ENCODE measurements at regions not wholly inside any gene's neighbourhood (a gene's known extent, or its start where the extent isn't known, plus 50 kb on each side); places are given as distances from the start of the nearest gene placed in this dataset.

DNA sequence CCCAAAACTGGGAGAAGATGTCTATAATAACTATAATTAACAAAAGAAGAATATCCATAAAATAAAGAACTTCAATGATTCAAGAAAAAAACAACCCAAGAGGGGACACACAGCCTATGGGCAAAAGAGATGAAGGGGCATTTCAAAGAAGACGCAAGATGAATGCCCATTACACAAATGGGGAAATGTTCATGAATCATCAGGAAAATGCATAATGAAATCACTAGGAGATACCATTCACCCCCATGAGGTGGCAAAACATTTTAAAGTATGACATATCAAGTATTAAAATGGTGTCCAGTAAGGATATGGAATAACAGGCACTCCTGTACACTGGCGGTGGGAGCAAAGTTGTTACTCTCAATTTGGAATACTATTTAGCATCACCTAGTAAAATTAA is 183.3 kb downstream of the TXNL1 start:
- BruUV-seq (replicated peaks) = no TSS peak
- POLR2A ChIA-PET = no interaction called here

DNA sequence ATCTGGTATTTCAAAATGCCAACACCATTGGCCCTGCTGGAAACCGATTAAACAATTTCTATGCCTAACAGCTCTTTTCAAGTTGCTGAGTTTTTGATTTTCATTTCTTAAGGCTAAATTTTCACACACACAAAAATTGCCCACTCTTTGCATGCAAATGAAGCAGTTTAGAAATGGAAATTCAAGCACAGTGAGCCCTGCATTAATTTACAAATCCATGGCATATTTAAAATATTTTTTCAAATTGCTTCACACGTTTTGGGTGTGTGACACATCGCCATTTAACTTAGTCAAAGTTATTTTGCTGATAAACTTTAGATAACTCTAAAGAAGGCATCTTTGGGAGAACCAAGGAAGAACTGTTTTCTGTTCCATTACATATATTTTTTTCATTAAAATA is 184.8 kb downstream of the TXNL1 start:
- ChIA-PET CTCF (no interaction called here), POLR2A (no interaction called here)
- Mint-ChIP-seq H3K9me3 (ENCODE audit: unreplicated experiment) (no peaks in the 10 kb centered on the region), H3K36me3 (ENCODE audit: insufficient read depth, unreplicated experiment) (no peaks in the 10 kb centered on the region), H3K27ac (ENCODE audit: unreplicated experiment) (no peak overlapping the region), H3K4me3 (ENCODE audit: unreplicated experiment) (no peak overlapping the region), H3K27me3 (ENCODE audit: insufficient read depth, unreplicated experiment) (peaks cover 12% of the 10 kb centered on the region), H3K4me1 (ENCODE audit: low read depth, unreplicated experiment) (no peaks in the 10 kb centered on the region)
- no peaks in the 10 kb centered on the region for H3K9me3 ChIP-seq
- no peak for DNase-seq
- no TSS peak for BruUV-seq (replicated peaks)
- H3K4me3 ChIP-seq (ENCODE audit: low read depth, low read length) = no peak overlapping the region
- H3K36me3 ChIP-seq (ENCODE audit: control insufficient read depth, insufficient read depth, low read length) = no peaks in the 10 kb centered on the region
- H3K4me1 ChIP-seq = no peaks in the 10 kb centered on the region
- no peaks in the 10 kb centered on the region for H3K27me3 ChIP-seq (replicated peaks; ENCODE audit: control insufficient read depth, insufficient read depth, low read length)
- intact Hi-C loops (cut with micrococcal nuclease; ENCODE audit: unreplicated experiment) = no loop called here
- TF ChIP-seq, protein P1, sequence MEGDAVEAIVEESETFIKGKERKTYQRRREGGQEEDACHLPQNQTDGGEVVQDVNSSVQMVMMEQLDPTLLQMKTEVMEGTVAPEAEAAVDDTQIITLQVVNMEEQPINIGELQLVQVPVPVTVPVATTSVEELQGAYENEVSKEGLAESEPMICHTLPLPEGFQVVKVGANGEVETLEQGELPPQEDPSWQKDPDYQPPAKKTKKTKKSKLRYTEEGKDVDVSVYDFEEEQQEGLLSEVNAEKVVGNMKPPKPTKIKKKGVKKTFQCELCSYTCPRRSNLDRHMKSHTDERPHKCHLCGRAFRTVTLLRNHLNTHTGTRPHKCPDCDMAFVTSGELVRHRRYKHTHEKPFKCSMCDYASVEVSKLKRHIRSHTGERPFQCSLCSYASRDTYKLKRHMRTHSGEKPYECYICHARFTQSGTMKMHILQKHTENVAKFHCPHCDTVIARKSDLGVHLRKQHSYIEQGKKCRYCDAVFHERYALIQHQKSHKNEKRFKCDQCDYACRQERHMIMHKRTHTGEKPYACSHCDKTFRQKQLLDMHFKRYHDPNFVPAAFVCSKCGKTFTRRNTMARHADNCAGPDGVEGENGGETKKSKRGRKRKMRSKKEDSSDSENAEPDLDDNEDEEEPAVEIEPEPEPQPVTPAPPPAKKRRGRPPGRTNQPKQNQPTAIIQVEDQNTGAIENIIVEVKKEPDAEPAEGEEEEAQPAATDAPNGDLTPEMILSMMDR (IDR thresholded peaks at IDR 0.05; ENCODE audit: insufficient read depth in 1 of 2, low read depth in 1 of 2, low read length in 1 of 2, severe bottlenecking in 1 of 2, unreplicated experiment in 1 of 2) = no peak

More for the DNA sequence above, 183.3 kb downstream of the TXNL1 start:
- DNase-seq = no peak
- no peaks in the 10 kb centered on the region for H3K36me3 Mint-ChIP-seq (ENCODE audit: insufficient read depth, unreplicated experiment)
- H3K4me1 Mint-ChIP-seq (ENCODE audit: low read depth, unreplicated experiment) = no peaks in the 10 kb centered on the region
- H3K27ac Mint-ChIP-seq (ENCODE audit: unreplicated experiment) = no peak overlapping the region
- H3K9me3 Mint-ChIP-seq (ENCODE audit: unreplicated experiment) = no peaks in the 10 kb centered on the region
- H3K9me3 ChIP-seq = no peaks in the 10 kb centered on the region
- H3K4me3 Mint-ChIP-seq (ENCODE audit: unreplicated experiment) = no peak overlapping the region
- no peaks in the 10 kb centered on the region for H3K27me3 ChIP-seq (replicated peaks; ENCODE audit: control insufficient read depth, insufficient read depth, low read length)
- H3K4me1 ChIP-seq = no peaks in the 10 kb centered on the region
- H3K36me3 ChIP-seq (ENCODE audit: control insufficient read depth, insufficient read depth, low read length) = no peaks in the 10 kb centered on the region
- H3K27me3 Mint-ChIP-seq (ENCODE audit: insufficient read depth, unreplicated experiment) = peaks cover 12% of the 10 kb centered on the region
- CTCF ChIA-PET = no interaction called here
- intact Hi-C loops (cut with micrococcal nuclease; ENCODE audit: unreplicated experiment) = no loop called here
- no peak overlapping the region for H3K4me3 ChIP-seq (ENCODE audit: low read depth, low read length)
- TF ChIP-seq, protein P1 (IDR thresholded peaks at IDR 0.05; ENCODE audit: insufficient read depth in 1 of 2, low read depth in 1 of 2, low read length in 1 of 2, severe bottlenecking in 1 of 2, unreplicated experiment in 1 of 2) = no peak

DNA sequence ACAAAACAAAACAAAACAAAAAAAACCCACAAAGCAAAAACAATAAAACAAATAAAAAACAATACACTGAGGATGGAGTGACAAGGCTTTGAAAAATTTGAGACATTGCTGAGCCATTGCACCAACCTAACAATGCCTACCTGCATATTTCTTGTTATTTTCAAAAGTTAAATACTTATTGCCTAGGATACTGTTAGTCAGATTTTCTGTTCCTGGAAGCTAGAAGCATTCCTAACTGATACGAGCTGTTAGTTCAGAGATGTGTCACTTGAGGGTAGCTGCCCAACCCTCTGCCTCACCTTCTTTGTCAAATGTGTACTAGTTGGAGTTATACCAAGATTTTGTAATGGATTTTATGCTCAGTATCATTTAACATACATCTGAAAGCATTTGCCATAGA is 187.2 kb downstream of the TXNL1 start:
- no TSS peak for BruUV-seq (replicated peaks)
- Mint-ChIP-seq H3K27ac (ENCODE audit: unreplicated experiment) (no peak overlapping the region), H3K9me3 (ENCODE audit: unreplicated experiment) (no peaks in the 10 kb centered on the region), H3K36me3 (ENCODE audit: insufficient read depth, unreplicated experiment) (no peaks in the 10 kb centered on the region), H3K4me1 (ENCODE audit: low read depth, unreplicated experiment) (no peaks in the 10 kb centered on the region), H3K4me3 (ENCODE audit: unreplicated experiment) (no peak overlapping the region), H3K27me3 (ENCODE audit: insufficient read depth, unreplicated experiment) (peaks cover 9% of the 10 kb centered on the region)
- TF ChIP-seq, protein P1 (IDR thresholded peaks at IDR 0.05; ENCODE audit: insufficient read depth in 1 of 2, low read depth in 1 of 2, low read length in 1 of 2, severe bottlenecking in 1 of 2, unreplicated experiment in 1 of 2) = no peak
- Histone ChIP-seq H3K9me3 (no peaks in the 10 kb centered on the region), H3K27me3 (replicated peaks; ENCODE audit: control insufficient read depth, insufficient read depth, low read length) (no peaks in the 10 kb centered on the region), H3K4me3 (ENCODE audit: low read depth, low read length) (no peak overlapping the region), H3K36me3 (ENCODE audit: control insufficient read depth, insufficient read depth, low read length) (no peaks in the 10 kb centered on the region), H3K4me1 (no peaks in the 10 kb centered on the region)
- ChIA-PET POLR2A (no interaction called here), CTCF (no interaction called here)
- DNase-seq = no peak
- intact Hi-C loops (cut with micrococcal nuclease; ENCODE audit: unreplicated experiment) = no loop called here

All from Caco-2 (cell line).